Right lung (tissue), 2 donors: ENCODE measurements at regions not wholly inside any gene's neighbourhood (a gene's known extent, or its start where the extent isn't known, plus 50 kb on each side); places are given as distances from the start of the nearest gene placed in this dataset.
"Not testable (repeated sequence)": the region's sequence is repeated elsewhere in the genome, so short reads cannot be mapped to it uniquely, and the experiment has no call there.

Experiments
- DNase-seq, 2 donors: peaks; one replicate each; pipeline ENCODE4 v3.0.0-alpha.2; 2013

DNA sequence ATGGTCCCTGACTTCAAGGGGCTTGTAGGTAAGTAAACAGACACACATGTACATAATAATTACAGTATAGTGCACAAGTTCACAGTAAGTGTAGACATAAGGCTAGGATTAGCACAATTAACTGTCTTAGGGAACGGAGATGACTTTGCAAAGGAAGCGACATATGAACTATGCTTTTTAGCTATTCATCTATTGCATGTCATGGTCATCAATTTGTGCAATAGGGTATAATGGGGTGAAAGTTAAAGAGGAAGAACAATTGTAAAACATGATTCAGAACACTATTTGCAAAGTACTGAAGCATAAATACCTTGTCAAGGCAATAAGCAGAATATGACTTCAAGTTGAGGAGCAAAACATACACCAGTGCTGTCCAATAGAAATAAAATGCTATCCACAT is 112.3 kb upstream of the SLC8A1 start:
- no peak for DNase-seq

DNA sequence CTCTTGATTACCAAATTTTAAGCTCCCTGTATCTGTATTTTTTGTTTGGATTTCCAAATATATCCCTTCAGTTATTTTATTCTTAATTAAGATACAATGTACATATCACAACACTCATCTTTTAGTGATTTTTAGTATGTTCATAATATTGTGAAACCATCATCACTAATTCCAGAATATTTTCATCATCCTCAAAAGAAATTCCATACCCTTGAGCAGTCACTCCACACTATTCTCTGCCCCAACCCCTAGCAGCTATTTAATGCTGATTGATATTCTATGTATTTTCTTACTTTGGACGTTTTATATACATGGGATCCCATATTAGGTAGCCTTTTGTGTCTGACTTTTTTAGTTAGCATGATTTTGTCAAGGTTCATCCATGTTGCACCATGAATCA is 127.4 kb upstream of the SLC8A1 start:
- DNase-seq, result no peak

DNA sequence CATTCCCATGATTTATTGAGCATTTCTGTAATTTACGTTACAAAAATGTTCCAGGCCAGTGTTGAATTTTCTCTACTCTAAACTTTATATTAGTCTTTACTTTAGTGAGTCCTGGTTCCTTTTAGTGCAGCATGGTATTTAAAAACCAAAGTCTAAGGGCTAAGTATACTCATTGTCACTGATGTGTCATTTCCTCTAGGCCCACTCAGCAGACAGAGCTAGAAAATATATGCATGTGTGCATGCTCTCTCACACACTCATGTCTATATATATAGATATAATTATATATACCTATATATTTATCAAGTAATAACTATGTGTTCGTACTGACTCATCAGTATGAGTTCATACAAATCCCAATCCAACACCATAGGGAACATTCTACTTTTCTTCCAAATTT is 132.5 kb upstream of the SLC8A1 start:
- DNase-seq, result no peak

DNA sequence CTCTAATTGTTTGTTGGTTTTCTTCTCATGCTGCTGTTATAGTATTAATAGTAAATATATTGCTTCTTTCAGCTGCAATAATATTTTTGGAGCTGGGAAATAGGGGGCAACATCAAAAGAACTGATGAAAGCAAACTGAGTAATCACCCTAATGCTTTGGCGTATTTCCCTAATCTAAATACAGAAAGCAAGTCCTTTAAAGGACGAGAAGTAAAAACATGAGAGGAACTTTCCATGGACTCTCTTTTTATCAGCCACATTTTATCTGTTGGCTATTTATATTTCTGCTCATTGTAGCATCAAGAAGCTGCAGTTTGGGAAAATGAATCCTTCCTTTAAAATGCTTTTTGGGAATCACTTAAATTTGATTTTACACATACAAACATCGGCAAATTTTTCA is 139.9 kb upstream of the SLC8A1 start:
- no peak for DNase-seq

DNA sequence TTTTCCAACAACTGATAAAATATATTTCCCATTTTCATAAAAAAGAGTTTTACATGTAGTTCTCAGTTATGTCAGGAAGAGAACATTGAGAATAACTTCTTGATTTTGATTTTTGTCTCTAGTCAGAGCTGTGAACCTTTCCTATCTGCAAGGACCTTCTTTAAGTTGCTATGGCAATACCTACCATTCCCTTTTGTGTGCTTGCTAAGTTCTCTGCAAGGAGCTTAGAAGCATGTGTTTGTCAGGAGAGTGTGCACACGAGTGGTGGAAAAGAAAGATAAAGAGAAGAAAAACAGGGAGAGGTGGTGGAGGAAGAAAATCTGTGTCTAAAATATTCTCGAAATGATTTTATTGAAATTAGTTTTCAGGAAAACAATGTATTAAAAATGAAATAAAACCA is 140.3 kb upstream of the SLC8A1 start:
- DNase-seq, result no peak

DNA sequence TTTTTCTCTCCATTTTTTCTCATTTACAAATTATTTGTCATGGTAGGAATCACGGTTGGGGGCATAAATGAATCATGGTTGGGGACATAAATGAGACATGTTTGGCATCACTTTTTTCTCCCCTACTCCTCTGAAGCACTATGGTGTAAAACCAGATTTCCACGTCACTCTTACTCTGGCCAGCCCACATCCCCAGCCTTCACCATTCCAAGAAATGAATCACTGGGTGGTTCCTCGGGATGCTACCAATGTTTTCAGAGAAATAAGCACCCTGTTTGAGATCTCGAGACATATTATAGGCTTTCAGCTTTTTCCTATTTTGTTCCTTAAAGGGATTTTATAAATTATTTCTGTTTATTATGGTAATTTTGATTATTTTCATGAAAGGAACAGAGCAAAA is 155.0 kb upstream of the SLC8A1 start:
- no peak for DNase-seq

DNA sequence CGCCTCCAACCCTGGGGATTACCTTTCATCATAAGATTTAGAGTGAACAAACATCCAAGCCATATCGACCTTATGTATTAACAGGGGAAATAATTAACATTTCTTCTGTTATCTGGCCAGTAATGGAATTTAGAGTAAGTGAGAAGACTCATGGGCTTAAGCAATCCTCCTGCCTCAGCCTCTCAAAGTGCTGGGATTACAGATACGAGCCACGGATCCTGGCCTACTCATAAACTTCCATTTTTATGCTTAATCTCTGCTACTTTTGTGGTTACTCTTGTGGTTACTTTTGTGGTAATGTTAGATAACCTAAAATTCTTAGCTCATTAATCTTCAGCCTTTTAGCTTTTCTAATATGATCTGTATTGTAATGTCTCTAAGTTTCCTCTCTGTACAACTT is 159.3 kb upstream of the SLC8A1 start:
- no peak for DNase-seq

DNA sequence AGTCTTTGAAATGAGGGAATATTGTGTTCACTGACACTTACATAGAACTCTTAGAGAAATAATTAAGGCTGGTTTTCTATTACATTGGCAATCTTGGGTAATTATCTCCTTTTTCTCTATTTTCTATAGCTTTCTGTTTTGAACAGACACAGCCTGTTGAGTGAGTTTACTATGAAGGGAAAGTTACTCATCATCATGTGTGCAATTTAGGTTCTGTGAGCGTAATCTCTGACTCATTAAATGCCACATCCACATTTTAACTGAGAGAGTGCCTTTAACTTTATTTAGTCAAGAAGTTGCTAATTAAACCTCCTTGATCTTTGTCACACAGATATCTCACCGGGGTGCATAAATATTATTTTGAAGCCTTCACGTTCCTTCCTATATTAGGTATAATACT is 174.0 kb upstream of the SLC8A1 start:
- no peak for DNase-seq

DNA sequence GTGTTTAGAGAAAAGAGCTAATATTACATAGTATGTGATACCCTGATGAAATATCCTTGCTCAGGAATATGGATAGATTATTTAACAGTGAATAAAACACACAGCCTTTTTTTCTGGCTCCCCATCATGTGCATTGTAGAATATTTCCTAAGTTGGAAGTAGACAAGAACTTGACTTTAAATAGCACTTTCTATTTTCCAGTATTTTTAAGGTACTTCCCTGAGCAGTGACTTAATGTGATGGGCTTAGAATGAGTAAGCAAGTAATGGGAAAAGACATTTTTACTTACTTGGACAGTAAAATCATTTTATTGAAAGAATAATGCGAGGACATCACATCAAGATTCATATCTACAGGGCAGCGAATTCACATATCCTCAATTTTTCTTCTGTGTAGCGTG is 176.7 kb upstream of the SLC8A1 start:
- DNase-seq, result no peak

DNA sequence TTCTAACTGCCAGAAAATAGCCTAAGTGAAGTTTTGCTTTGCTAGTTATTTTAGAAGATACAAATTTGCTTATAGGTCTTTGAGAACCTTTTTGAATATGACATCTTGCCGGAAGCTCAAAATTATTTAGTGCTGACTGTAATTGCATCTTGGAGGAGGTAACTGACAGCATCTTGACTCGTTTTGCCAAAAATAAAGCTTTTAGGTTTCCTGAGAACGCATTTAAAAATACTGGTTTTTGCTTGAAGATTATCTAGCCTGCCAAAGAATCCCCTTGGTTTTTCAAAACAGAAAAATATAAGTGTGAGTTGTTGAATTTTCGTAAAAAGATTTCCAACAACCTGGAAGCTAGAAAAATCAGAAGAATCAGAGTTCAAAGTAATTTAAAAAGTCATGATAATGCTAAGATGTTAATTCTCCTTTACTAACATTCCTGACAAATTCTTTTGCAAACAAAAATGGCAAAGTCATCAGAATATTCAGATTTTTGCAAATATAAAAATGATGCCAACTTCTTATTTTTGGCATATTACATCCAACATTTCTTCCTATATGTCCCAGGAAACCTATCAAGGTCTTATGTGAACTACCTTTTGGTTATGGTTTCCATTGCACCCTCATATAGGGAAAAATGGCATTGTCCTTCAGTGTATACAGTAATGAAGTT is 178.0 kb upstream of the SLC8A1 start:
- no peak for DNase-seq

DNA sequence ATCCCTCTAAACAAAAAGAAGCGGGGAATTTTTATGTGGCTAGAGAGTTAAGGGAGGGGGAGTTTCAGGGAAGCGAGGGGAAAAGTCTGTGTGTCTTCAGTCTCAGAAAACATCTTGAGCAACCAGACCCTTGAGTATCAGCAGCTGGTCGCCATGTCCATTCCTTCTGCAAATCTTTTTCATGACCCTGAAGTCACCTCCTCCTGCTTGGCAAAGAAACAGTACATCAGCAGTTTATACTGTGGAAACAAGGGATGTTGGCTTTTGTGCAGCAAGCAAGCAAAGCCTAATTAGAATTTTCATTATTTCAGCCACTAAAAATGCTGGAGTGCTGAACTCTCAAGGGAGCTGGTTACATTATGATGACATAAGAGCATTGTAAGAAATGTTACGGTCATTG is 187.4 kb upstream of the SLC8A1 start:
- DNase-seq, result peak; percentile 70 to 76

DNA sequence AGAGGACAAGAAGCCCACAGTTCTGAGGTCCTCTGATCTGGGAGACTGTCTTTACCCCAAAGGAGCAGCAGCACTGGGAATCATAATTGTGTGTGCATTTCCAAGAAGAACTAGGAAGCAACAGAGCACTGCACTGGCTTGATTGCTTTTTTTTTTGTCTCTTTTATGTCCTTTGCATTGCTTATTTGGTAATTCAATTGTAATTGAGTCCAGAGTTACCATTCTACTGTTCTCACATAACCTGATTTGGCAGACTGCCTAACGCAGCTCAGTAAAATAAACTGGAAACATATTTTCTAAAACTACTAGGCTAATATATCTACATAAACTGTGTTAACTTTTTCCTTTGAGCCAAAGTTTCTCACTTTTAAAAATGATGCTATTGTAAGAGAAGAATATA is 190.3 kb upstream of the SLC8A1 start:
- no peak for DNase-seq

DNA sequence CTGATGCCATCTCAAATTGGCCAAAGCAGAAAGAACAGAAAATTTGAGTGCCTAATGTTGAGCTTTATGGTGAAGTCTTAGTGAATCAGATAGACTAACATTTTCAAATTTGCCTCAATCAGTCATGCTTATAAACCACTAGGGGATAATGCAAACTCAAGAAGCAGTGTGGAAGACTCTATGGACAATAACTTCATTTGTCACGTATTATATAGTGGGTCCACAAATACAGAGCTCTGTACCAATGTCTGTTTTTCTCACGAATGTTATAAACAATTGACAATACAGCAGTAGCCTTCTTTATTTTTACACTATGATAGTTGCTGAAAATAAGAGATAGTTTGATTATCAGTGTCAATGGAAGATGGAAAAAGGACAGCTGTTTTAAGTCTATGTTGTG is 190.8 kb upstream of the SLC8A1 start:
- DNase-seq, result no peak

DNA sequence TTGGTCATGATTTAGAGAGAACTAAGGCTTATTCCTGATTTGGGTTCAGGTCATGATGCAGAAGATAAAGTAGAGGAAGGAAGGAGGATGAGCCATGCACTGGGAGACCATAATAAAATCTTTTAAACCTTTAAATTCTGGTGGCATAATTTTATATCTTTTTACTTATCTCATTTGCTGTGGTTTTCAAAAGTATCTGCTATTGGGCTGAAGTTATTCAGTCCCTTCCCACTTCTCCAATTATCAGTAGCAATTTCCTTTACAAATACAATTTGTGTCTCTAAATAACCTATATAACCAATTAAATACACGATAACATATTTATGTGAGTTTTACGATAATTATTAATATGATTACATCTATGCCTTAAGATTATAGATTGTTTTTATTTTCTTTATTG is 194.8 kb upstream of the SLC8A1 start:
- DNase-seq, result no peak

DNA sequence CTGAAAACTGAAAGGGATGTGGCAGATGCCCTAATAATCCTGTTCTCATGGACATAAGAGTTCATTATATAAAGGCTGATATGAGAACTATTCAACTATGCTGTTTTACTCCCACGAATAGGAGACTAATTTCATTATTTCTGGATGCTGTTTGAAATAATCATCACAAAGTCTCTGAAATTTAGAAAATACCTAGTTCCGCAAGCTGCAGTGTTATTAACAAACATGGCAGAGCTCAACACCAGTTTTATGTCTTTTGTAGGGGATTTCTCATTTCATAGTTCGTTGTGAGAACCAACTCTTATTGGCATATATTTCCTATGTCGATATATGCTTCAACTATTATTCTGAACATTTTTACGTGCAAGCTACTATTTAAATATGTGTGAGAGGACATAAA is 200.3 kb upstream of the SLC8A1 start:
- DNase-seq, result no peak

DNA sequence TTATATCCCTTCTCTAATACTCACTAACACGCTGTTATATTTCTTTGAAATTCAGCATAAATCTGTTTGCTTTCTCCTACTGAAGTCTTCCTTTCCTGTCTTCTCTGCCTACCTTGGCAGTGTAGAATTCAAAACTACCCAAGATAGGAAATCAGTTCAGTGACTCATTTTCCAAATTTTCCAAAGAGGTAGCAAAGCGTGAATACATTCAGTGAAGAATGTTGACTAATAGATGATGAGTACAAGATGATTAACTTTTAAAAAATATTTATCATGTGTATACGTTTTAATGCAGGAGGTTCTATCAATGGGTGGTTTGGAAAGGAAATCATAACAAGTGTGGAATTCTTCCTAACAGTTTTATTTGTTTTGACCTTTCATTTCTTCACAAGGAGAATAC is 201.9 kb upstream of the SLC8A1 start:
- no peak for DNase-seq

DNA sequence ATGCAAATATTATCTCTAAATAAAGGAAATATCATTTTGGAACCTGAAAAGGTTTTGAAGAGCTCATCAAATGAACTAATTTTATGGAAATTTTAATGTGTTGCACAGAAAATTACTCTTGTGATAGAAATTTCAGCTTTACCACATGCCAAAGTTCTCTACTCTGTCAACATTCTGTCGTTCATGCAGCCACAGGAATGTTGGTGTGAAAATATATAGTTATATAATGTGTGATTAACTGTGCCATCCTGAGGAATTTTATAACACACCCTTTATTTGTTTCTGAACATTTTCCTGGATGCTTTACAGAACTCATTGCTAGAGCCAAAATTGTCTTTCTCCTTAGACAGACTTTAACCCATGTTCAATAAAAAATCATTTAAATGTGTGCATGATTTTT is 202.5 kb upstream of the SLC8A1 start:
- DNase-seq, result no peak

DNA sequence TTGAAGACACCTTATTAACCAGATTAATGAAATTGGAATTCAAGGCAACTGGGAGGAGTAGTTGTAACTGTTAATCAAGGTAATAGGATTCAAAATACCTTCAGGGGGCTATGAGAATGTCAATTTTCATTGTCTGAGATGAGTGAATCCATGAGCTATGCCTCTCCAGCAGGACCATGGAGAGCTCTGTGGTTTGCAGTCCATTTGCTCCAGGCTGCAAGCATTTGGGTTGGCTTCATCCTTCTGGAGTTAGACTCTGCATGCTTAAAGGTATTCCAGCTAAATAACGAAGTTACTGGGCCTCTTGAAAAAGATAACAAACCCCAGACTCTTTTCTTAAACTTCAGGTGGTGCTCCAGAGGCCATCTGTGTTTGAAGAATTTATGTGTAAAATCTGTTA is 207.1 kb upstream of the SLC8A1 start:
- peak in 1 of 2 donors; percentile 11 for DNase-seq

DNA sequence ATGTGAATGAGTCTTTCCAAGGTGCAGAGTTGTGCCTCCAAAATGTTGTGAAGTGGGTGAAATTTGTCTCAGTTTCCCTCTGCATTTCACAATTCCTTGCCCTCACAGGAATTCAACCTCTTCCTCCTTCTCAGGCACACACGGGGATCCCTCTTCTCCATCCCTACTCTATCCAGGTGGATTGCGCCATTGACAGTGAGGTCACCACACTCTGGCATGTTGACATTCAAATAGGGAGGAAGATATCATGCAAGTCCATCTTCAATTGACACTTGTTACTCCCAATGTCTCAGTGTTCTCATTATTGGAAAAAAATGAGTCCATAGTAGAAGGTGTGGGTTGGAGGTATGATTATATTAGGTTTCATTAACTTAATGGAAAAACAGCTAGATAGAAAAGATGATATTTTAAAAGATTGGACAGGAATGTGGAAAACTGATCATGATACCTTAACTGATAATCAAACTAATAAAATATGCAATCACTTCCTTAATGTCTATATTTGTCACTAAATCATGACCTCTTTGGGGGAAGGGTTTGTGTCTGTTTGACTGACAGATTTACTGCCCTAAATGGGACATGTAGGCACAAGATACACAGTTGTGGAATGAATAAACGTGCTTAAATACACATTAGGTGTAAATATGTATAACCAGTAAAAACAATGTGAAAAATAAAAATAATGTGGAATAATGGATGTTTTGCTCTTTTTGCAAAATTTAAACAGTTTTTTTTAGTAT is 213.8 kb upstream of the SLC8A1 start:
- no peak for DNase-seq

DNA sequence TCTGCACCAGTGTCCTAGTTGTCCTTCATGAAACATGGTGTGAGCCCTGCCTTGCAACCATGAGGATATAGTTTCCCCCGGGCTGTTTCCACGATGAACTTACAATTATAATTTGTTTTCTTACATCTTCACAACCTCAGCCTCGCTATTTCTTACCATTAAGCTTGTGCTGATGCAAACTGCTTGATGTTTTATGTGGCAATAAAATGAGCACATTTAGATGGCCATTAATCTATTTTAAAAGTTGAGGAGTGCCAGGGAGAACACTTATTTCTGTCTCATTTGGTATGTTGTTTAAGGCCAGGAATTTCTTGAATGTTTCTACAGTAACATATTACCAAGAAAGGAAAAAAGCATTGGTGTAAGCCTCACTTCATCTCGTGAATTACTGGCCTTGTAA is 214.5 kb upstream of the SLC8A1 start:
- no peak for DNase-seq

DNA sequence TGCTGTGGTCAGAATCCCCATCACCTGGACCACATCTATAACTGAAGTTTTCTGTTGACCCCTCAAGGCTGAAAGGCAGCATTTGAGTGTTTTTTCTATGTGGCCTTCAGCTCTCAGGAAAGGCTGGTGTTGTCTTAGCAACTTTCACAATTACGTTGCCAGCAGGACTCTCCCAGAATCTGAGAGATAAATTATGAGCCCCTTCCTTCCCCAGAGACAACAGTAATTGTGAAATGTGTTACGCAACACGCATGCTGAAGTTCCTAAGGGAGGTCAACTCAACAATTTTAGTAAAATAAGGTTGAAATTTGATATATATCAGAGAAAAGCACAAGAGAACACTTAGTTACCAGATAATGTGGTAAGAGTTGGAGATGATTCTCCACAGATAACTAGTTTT is 216.5 kb upstream of the SLC8A1 start:
- DNase-seq, result no peak

DNA sequence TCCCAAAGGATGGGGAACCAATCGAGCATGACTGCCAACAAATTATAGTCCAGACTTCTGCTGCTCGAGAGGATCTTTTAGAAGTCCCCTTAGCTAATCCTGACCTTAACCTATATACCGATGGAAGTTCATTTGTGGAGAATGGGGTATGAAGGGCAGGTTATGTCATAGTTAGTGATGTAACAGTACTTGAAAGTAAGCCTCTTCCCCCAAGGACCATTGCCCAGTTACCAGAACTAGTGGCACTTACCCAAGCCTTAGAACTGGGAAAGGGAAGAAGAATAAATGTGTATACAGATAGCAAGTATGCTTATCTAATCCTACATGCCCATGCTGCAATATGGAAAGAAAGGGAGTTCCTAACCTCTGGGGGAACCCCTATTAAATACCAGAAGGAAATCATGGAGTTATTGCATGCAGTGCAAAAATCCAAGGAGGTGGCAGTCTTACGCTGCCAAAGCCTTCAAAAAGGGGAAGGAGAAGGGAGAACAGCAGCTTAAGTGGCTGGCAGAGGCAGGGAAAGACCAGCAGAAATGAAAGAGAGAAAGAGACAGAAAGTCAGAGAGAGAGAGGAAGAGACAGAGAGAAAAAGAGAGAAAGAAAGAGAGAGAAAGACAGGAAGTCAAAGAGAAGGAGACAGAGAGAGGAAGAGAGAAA is 224.4 kb upstream of the SLC8A1 start:
- not testable (repeated sequence) for DNase-seq

DNA sequence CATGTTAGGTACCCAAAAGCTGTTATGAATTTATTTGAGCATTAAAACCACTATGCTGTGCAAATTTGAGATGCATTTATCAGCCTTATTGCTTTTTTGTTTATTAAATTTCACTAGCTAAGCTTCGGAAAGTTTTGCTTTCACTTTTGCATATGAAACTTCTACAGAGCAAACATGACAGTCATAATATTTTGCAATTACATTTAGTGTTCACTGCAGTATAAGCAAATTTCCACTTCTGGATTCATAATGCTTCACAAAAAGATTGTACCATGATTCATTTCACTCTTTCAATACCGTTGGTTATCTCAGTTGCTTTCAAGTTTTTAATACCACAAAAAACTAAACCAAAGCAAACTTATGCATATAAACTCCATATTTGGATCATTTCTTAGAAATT is 228.7 kb upstream of the SLC8A1 start:
- no peak for DNase-seq

DNA sequence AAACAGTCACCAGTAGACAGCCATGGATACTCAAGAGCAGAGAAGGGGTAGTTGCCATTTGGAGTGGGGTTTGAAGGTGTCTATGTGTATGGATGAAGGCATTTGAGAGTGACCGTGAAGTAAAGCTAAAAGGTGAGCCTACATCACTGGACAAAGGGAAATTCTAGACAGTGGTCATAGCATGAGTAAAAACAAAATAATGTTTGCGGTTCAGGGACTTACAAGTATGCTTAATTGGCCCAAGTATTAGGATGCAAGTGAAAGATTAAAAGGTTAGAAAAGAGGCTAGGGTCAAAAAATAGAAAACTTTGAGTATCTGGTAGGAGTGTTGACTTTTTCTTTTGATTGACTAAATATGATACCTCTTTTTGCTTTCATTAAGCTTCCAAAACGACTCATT is 238.1 kb upstream of the SLC8A1 start:
- no peak for DNase-seq
